ENCODE measurements at regions not wholly inside any gene's neighbourhood (a gene's known extent, or its start where the extent isn't known, plus 50 kb on each side); places are given as distances from the start of the nearest gene placed in this dataset.

DNA sequence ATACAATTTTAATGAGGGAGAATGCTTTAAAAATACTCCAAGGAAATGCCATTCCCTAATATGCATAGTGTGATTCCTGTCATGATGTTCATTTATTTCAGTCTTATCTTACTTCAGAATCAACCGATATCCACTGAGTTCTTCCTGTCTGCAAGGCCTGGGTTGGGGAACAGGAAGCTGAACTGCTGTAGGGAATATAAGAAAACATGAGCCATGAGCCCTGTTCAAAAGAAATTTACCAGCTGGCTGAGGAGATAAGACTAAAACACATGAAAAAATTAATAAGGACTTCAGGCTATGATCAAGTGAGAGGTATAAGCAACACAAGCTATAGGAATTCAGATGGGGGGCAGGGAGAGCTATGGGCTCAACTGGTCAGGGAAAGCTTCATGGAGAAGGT, 184.7 kb downstream of the PLPP4 start:
- DNase-seq (ENCODE audit: low spot score), result no peak

- DNase-seq (ENCODE audit: low spot score), result no peak
These were observed 186.3 kb downstream of the PLPP4 start for GRCh38 chr10:120643351-120643750.

GRCh38 chr10:120644556-120645410, 187.8 kb downstream of the PLPP4 start:
- DNase-seq (ENCODE audit: low spot score), result no peak

- no peak for DNase-seq (ENCODE audit: low spot score)
These were observed 189.2 kb downstream of the PLPP4 start for GRCh38 chr10:120646159-120646732.

GRCh38 chr10:120646738-120647456, 189.9 kb downstream of the PLPP4 start:
- no peak for DNase-seq (ENCODE audit: low spot score)

- DNase-seq (ENCODE audit: low spot score), result no peak
These were observed 193.8 kb downstream of the PLPP4 start for GRCh38 chr10:120650705-120651399.

DNA sequence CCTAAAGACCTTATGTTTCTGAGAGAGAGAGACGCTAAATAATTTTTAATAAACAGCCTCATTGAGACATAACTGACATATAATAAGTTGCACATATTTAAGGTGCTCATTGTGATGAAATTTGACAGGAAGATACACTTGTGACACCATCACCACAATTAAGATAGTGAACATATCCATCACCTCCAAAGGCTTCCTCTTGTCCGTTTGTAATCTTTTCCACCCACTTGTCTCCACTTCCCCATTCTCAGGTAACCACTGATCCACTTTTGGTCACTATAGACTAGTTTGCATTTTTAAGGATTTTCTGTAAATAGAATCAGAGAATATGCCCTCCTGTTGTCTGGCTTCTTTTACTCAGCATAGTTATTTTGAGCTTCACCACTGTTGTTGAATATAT, 195.1 kb upstream of the WDR11 start:
- DNase-seq (ENCODE audit: low spot score), result no peak

DNA sequence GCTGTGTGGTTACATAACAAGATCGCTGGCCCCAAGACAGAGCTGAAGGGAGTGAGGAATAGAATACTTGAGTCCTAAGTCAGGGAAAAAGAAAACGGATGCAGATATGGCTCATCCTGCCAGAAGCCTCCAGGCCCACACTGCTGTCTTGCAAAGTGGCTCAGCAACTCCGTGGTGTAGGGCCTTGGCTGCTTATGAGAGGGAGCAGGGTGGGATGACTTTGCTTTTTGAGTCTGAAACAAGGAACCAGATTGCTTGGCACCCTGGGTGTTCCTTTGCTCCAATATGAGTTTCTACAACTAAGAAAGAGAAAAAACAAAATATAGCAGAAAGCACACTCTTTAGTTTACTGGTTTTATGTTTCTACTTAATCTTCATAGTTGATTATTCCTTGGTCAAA, 193.8 kb upstream of the WDR11 start:
- DNase-seq (ENCODE audit: low spot score), result no peak

DNA sequence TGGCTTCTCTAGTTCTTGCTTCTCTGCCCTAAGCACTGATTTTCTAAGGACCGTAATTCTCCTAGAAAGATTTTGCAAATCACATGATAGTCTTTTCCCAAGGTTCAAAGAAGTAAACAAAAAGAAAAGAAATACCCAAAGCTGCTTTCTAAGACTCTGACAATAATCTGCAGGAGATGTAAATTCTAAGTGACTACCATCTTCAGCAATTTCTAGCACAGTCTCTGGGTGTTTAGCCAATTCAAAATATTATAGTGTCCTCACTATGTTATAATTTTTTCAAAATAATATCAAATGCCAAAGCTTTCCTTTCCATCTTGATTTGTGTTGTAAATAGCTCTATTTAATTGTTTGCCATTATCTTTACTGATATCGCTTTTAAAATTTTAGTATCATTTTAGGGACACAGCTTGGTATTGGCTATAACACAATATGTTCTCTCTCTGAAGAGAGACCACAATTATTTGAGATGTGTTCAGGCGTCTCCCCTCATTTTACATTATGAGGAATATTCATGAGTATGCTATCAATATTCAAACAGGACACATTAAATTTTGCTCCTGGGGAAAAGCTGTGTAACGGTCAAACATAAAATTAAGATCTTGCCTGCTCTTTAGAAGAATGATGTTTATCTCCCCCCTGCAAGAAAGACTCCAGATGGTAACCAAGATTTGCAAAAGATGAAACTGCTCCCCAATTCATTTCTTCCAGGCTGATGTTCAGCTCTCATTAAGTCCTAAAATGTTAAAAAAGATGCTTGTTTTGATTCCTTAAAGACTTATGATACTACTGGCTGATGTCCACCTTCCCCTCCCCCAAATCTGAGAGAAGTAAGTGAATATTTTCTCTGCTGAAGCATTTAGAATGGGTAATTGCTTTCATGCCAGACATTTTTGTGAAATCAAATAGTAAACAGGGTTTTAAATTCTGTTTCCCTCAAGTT, 191.9 kb upstream of the WDR11 start:
- no peak for DNase-seq (ENCODE audit: low spot score)

DNA sequence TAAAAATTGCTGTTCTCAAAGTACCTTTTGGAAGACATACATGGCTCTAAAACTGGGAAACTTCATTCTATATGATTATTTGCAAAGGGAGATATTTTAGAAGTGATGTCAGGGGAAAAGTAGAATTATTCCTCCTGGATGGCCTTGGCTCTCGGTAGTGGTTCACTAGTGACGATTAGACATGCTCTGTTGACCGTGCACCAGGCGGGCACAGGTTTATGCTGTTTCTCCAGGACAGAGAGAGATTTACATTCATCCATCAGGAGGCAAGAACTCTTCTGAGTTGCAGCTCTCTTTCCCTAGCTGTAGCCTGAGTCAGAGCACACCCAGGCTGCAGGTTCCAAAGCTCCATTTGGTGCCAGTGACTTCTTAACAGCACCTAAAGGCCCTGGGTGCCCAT, 184.9 kb upstream of the WDR11 start:
- DNase-seq (ENCODE audit: low spot score), result no peak

DNA sequence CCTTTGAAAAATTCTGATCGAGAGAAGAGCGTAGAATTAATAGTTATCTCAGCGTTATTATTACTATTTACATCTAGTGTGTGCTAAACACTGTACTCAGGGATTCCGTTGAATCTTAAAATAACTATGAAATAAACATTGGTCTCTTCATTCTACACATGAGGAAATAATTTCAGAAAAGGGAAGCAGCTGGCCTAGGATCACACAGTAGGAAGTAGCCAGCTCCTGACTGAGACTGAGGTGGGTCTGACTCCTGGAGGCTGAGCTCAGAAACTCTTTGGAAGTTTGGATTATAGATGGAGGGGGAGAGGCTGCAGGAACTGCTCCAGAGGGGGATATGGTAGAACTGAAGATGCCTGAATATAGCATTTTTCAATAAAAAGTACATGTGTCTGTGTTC, 183.9 kb upstream of the WDR11 start:
- DNase-seq (ENCODE audit: low spot score), result no peak

- no peak for DNase-seq (ENCODE audit: low spot score)
These were observed 179.7 kb upstream of the WDR11 start for GRCh38 chr10:120671491-120671890.

GRCh38 chr10:120683454-120683853, 167.7 kb upstream of the WDR11 start:
- DNase-seq (ENCODE audit: low spot score), result no peak

- DNase-seq (ENCODE audit: low spot score), result no peak
These were observed 166.9 kb upstream of the WDR11 start for GRCh38 chr10:120684226-120684625.

- no peak for DNase-seq (ENCODE audit: low spot score)
These were observed 166.0 kb upstream of the WDR11 start for GRCh38 chr10:120685136-120685535.

- no peak for DNase-seq (ENCODE audit: low spot score)
These were observed 162.2 kb upstream of the WDR11 start for GRCh38 chr10:120688928-120689327.

DNA sequence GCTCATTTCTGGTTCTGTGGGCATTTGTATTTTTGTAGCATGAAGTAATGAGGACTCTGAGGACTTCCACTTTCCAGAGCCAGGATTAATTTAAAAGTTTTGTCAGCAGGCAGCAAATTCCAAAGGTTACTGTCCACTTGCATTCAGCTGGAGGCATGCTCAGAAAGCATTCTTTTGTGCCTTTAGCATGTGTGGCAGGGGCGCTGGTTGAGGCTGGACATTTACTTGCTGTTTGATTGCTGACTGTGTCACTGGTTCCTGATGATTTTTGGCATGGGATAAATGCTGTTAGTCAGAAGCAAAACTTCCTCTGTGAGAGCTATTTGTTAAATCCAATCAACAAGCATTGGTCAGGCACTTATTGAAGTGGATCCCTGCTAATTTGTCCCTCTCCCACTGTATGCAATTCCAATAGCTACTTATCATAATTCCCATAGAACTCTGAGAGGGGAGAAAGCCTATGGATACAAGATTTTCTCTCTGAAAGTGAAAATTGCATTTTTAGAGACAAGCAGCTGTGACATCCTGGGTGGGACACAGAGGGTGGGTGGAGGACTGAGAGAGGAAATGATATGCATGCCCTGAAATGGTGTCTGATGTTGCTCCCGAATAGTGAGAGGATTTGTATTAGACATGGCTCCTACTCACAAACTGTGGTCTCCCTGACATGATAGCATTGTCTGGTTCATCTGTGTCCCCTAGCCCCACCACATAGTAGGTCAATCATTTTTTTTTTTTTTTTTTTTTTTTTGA, 161.2 kb upstream of the WDR11 start:
- no peak for DNase-seq (ENCODE audit: low spot score)

DNA sequence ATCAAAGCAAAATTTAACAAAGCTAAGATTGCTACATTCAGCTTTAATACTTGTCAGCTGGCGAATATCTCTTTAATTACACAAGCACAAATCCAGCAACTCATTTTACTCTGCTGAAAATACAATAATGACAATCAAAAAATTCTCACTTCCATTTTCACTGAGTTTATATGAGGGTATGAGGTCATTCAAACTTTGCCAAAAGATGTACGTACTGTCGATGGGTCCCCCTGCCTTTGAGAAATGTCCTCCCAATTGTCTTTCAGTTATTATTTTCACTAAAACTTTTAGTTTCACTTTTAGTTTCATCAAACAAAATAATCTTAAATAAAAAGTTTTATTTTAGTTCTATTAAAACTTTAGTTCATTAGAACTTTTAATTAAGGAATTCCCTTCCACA, 159.5 kb upstream of the WDR11 start:
- no peak for DNase-seq (ENCODE audit: low spot score)

DNA sequence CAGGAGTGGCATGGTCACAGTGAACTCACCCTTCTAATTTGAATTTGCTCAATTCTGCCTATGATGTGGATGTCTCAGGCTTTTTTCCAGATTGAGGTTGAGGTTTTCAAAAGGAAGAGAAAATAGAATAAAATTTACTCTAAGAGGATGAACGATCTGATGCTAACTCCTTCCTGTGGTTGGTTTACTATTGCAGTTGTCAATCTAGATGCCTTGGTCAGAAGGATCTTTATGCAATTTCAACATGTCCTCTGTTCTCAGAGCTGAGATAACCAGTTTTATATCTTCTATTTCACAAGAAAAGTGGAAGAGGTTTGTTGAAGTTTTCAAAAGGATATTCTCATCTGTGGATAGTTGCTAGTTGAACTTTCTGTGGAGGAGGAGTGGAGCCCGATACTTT, 150.7 kb upstream of the WDR11 start:
- DNase-seq (ENCODE audit: low spot score), result no peak

DNA sequence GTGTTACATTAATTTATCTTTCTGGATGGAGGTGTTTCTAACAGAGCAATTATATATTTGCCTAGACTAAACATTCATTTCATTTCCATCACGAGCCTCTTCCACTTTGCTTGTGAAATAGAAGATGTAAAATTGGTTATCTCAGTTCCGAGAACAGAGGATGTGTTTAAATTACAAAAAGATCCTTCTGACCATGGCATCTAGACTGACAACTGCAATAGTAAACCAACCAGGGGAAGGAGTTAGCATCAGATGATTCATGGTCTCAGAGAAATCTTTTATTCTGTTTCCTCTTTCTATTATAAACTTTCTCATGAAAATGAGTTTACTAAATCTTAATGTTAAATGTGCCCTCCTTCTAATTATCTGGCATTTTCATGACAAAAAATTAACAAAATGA, 149.8 kb upstream of the WDR11 start:
- DNase-seq (ENCODE audit: low spot score), result no peak

DNA sequence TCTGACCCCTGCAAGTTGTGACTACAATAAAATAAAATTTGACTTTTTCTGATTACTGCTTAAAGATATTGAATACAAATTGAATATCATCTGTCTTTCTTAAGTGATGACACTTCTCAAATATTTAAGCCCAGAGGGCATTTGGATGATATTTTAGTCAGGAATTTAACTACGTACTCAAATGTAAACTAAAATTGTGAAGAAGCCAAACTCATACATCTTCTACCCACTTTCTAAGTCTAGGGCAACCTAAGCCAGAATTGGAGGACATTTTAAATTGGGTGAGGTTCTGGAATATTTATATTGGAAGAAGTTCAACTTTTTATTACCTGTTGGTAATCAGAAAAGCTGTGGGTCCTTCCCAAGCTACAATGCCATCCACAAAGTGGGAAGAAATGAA, 149.1 kb upstream of the WDR11 start:
- DNase-seq (ENCODE audit: low spot score), result no peak

Measured in AG08396 (cell line).